ENCODE measurements at regions not wholly inside any gene's neighbourhood (a gene's known extent, or its start where the extent isn't known, plus 50 kb on each side); places are given as distances from the start of the nearest gene placed in this dataset.

DNA sequence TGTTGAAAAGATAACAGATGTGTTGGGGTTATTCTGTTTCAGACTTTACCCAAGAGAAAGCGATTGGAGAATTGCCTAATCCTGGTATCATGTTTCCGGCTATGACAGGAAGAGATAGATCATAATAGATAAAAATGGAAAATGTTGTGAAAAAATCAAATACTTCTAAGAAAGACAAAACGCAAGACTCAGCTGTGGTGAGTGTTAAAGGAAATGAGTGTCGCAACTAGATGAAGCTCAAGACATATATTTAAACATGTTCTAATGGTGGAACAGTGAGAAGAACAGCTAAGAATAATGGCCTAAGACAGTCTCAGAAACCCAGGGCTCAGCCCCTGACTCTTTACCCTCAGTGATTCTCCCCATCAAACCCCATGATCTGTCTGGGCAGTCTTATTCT, 426.7 kb upstream of the RUNX1 start:
- TF ChIP-seq, protein P1, sequence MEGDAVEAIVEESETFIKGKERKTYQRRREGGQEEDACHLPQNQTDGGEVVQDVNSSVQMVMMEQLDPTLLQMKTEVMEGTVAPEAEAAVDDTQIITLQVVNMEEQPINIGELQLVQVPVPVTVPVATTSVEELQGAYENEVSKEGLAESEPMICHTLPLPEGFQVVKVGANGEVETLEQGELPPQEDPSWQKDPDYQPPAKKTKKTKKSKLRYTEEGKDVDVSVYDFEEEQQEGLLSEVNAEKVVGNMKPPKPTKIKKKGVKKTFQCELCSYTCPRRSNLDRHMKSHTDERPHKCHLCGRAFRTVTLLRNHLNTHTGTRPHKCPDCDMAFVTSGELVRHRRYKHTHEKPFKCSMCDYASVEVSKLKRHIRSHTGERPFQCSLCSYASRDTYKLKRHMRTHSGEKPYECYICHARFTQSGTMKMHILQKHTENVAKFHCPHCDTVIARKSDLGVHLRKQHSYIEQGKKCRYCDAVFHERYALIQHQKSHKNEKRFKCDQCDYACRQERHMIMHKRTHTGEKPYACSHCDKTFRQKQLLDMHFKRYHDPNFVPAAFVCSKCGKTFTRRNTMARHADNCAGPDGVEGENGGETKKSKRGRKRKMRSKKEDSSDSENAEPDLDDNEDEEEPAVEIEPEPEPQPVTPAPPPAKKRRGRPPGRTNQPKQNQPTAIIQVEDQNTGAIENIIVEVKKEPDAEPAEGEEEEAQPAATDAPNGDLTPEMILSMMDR (IDR thresholded peaks at IDR 0.05 in 8 of 11, conservative IDR thresholded peaks at IDR 0.05 in 3 of 11): no peak
- no peak for TF ChIP-seq POLR2A (IDR thresholded peaks at IDR 0.05)
- TF ChIP-seq POLR2AphosphoS5 (IDR thresholded peaks at IDR 0.05): no peak

Measured in spleen (tissue), 7 donors.